ENCODE measurements at regions not wholly inside any gene's neighbourhood (a gene's known extent, or its start where the extent isn't known, plus 50 kb on each side); places are given as distances from the start of the nearest gene placed in this dataset.
"Not testable (repeated sequence)": the region's sequence is repeated elsewhere in the genome, so short reads cannot be mapped to it uniquely, and the experiment has no call there.

DNA sequence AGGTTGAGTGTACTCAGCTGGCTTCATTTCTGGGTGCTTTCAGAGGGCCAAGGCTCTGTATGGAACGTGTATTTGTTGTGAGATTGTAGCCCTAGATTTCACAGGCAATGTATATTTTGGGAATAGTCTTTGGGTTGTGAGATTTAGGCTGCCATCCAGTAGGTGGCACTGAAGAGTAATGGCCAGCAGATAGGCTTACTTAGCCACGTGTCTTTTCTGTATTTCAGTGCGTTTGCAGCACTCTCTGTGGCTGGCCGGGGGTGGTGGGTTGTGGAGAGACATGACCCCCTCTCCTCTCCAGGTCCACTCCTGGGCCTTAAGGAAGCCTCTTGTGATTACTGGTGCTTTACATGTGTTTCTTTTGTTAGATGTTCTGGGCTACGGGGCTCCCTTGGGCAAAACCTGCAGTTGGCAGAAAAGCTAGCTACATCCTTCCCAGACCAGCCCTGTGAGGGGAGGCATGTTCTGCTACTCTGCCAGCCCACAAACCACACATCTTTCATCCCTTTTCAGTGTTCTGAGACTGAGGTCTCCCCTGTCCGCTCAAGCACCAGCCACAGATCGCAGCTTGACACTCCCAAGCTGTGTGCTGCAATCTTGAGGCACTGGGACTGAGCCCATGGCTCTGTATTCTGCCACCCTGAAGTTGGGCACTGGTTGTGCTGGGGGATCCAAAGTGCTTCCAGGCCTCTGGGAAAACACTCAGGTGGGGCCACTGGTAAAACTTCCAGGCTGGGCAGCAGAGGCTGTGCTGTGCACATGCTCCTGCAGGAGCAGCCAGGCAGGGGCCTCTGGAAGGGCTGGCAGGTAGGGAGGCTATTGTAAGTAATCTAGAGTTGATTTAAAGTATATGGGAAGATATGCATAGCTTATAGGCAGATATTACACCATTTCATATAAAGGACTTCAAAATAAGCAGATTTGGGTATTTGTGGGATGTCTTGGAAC, 1096.8 kb upstream of the PCDH20 start:
- DNase-seq (ENCODE audit: low read depth): no peak

DNA sequence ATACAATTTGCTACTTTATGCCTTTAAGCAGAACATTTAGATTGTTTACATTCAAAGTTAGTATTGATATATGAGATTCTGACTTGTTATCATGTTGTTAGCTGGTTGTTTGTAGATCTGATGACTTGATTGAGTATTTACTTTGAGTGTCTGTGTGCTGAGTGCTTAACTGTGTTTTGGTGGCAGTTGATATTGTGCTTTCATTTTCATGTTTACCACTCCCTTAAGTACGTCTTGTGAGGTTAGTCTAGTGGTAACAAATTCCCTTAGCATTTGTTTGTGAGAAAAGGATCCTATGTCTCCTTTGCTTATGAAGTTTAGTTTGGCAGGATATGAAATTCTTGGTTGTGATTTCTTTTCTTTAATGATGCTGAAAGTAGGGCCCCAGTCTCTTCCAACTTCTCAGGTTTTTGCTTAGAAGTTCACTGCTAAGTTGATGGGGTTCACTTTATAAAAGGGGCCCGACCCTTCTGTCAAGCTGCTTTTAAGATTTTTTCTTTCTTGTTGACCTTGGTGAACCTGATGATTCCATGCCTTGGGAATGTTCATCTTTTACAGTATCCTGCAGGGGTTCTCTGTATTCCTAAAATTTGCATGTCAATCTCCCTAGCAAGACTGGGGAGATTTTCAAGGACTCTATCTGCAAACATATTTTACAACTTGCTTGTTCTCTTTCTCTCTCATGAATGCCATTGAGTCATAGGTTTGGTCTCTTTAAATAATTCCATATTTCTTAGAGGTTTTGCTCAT, 1095.4 kb upstream of the PCDH20 start:
- DNase-seq (ENCODE audit: low read depth): no peak

GRCh38 chr13:62502588-62502987, 1086.9 kb upstream of the PCDH20 start:
- no peak for DNase-seq (ENCODE audit: low read depth)

GRCh38 chr13:62489731-62490130, 1074.1 kb upstream of the PCDH20 start:
- no peak for DNase-seq (ENCODE audit: low read depth)

DNA sequence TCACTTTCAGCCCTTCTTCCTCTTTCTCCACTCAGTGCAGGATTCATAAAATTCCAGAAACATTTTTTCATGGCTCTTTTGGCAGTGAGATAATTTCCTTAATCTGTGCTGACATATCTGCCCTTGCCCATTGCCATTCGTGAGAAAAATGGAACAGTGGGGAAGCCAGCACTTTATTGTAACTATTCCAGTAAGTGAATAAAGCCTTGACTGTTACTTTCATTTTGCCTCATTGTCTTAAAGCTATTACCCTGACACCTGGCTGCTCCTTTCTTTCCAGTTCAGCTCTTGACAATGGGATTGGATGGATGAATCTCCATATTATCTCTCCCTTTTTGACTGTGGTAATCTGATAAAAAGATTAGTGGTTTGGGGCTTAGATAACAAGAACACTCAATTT, 1068.1 kb upstream of the PCDH20 start:
- DNase-seq (ENCODE audit: low read depth): no peak

GRCh38 chr13:62482351-62482750, 1066.7 kb upstream of the PCDH20 start:
- no peak for DNase-seq (ENCODE audit: low read depth)

DNA sequence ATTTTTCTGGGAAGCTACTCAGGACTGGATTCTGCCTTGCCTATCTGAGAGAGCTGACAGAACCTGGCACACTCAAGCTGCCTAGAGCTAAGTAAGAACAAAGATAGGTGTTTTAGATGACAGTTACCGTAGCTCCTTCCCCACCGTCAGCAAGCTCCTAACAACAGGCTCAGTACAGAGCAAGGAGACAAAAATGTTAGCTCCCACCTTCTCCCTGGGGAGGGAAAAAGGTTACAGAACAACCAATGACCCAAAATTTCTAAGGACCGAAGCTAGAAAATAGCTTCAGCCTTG, 1058.2 kb upstream of the PCDH20 start:
- DNase-seq (ENCODE audit: low read depth): no peak

GRCh38 chr13:62473190-62473943, 1057.7 kb upstream of the PCDH20 start:
- no peak for DNase-seq (ENCODE audit: low read depth)

GRCh38 chr13:62453761-62454160, 1038.1 kb upstream of the PCDH20 start:
- no peak for DNase-seq (ENCODE audit: low read depth)

DNA sequence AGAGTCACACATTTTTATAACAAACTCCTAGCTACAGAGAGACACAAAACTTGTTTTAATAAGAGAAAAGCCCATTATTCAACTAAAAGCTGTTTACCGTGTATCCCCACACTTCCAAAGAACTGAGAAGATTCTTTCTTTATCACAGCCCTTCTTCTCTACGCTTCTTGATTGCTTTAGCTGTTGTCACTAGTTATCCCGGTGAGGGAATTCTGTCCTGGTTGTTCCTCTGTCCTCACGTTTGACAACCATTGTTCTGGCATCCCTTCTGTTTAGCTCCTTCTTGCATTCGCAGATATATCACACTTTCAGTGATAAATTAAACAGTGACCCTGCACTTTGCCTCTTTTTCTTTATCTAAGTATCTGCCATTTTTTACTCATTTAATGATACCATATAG, 1035.1 kb upstream of the PCDH20 start:
- DNase-seq (ENCODE audit: low read depth): no peak

GRCh38 chr13:62447771-62448382, 1032.2 kb upstream of the PCDH20 start:
- not testable (repeated sequence) for DNase-seq (ENCODE audit: low read depth)

DNA sequence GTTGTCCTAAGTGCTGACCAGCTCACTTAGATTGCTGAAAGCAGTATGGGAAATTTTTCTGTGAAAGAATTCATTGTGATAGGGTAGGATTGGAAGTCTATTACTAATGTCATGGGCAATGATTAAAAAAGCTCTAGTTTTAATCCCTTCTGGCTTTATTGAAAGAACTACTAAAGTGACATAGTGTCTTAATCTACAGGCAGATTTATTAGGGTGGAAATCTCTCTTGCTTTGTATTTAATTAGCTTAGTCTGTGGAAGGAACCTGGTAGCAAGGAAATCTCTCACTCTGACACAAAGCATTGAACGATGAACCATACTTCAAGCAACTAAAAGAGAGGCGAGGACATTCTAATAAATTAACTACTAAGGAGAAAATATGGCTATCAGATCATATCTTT, 1029.2 kb upstream of the PCDH20 start:
- DNase-seq (ENCODE audit: low read depth): no peak

- no peak for DNase-seq (ENCODE audit: low read depth)
Observed at GRCh38 chr13:62434081-62434480, 1018.4 kb upstream of the PCDH20 start.

DNA sequence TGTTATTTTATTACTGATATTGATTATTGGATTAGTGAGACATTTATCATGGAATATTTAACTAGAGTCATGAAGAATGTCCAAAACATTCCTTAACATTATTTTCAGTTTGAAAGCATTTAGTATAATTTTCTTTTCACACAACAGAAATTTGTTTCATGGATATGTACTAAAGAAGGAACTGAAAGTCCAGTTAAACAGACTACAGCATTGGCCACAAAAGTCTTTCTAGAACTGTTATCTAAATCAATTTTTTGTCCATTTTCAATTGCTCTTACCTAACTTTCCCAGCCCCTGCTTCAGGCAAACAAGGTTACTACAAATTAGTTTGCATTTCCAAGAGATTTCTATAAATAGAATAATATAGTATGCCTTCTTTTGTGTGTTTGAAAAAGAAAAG, 1018.0 kb upstream of the PCDH20 start:
- DNase-seq (ENCODE audit: low read depth): no peak

DNA sequence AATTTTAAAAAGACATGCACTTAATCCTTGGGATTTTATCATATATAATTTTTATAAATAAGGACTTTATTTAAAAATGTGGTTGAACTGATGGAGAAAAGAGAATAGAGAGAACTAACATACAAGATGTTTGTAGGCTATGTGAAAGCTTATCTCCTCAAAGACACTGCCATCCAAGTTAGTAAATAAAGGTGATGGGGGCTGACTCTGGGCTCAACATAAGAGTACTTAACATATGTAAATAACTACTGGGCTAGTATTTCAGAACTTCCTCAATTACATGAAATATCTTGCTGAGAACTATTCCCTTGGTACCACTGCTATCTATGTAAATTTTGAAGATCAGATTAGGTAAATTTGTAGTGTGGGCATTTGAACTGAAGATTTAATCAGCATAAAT, 1017.3 kb upstream of the PCDH20 start:
- DNase-seq (ENCODE audit: low read depth): no peak

- DNase-seq (ENCODE audit: low read depth): no peak
Observed at GRCh38 chr13:62432295-62432694, 1016.6 kb upstream of the PCDH20 start.

DNA sequence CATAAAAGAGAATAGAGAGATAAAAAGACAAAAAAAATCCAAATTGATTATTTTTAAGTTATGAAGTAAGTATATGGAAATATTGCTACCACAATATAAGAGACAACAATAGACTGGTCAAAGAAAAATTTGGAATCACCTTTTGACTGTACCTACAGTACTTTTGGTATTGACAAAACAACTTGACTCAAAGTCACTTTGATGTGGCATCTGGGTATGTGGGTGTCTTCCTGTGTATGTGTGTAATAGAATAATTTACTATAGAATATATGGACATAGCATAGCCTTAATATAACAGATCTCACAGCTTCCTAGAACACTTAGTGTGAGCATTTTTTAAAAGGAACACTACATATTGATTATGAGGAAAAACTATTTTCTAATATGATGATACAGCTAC, 1016.2 kb upstream of the PCDH20 start:
- DNase-seq (ENCODE audit: low read depth): no peak

DNA sequence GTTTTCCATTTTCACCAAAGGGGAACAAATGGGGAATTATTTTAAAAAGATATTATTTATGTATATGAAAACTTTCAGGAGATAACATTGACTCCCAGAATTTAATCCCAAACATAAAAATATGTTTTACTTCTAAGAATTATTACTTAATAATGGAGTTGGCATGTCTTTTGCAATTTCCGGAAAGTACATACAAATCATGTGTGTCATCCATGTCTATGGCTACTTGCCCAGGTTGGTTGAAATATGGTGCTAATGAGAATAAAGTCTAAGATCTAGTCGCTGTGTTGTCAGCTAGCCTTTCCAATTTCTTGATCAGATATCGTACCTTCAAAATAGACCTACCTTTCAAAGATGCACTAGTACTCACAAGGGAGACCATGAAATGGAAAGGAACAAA, 1003.2 kb upstream of the PCDH20 start:
- DNase-seq (ENCODE audit: low read depth): no peak

DNA sequence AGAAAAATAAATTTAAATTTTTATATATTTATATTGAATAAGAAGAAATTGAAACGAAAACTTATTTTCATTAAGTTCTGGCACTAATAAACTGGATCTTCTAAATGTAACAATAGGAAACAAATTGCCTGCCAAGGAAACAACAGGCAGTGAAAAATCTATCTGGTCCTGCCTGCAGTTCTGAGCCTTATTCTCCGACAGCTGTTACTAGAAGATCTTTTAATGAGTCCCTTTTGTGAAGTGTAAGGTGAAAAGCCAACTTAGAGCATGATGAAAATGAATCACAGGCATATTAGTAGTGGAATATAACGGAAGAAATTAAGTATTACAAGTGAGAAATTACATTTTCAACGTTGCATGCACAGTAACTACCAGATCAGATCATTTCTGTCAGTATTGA, 1002.7 kb upstream of the PCDH20 start:
- DNase-seq (ENCODE audit: low read depth): no peak

DNA sequence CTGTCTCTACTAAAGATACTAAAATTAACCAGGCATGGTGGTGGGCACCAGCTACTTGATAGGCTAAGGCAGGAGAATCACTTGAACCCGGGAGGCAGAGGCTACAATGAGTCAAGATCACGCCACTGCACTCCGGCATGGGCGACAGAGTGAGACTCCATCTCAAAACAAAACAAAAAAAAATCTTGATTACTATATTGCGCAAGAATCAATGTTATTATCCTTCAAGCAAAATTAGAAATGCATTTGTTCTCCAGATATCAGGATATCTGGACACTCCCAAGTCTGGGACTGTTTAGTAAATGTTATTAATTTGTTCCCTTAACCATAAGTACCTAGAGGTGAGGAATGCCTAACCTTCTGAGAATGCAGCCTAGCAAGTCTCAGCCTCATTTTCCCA, 992.2 kb upstream of the PCDH20 start:
- no peak for DNase-seq (ENCODE audit: low read depth)

DNA sequence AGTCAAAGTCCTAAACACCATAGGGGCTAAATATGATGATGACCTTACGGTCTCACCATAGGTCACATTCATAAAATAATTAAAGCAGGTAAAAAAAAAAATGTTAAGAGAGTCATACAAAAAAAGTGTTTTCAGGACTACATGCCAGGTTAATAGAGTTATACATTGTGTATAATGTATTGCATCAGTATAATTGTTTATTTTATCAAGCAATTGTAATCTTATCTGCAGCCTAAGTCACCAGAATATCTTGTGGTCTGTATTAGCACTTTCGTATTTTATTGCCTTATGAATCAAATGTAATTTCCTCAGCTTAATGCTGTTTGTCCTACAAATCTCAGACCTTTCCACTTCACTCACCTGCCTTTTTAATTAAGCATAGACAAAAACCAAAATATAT, 972.9 kb upstream of the PCDH20 start:
- DNase-seq (ENCODE audit: low read depth): no peak

GRCh38 chr13:62387647-62388046, 972.0 kb upstream of the PCDH20 start:
- DNase-seq (ENCODE audit: low read depth): no peak

All from CMK (cell line).